GM23338 (cell line): ENCODE measurements at regions not wholly inside any gene's neighbourhood (a gene's known extent, or its start where the extent isn't known, plus 50 kb on each side); places are given as distances from the start of the nearest gene placed in this dataset.

Experiments used
- ATAC-seq: fragments of 200-7000 bp; cut with Tn5 transposase; 3 replicates; pipeline ENCODE4 v1.9.1; 2020
- DNase-seq: peaks from one replicate; pipeline ENCODE4 v3.0.0-alpha.2; 2015; ENCODE audit warnings: low spot score
- H2AFZ ChIP-seq: fragments of 200-600 bp; sonication (generic); 2 replicates; pipeline ENCODE4 v1.8.0; 2016; ENCODE audit warnings: antibody characterized with exemption, mild to moderate bottlenecking, moderate library complexity
- H3F3A ChIP-seq: fragments of 200-600 bp; sonication (generic); replicated peaks from 2 replicates; pipeline ENCODE4 v1.8.0; 2017; ENCODE audit warnings: antibody characterized with exemption, mixed run types, low read depth
- H3K27ac ChIP-seq: fragments of 200-600 bp; sonication (generic); 2 replicates; pipeline ENCODE4 v1.6.1; 2016; ENCODE audit warnings: low read depth
- H3K27me3 ChIP-seq: fragments of 200-600 bp; sonication (generic); 2 replicates; pipeline ENCODE4 v1.8.0; 2016; ENCODE audit warnings: mild to moderate bottlenecking, mixed run types, moderate library complexity; ENCODE audit not compliant: insufficient read depth
- H3K36me3 ChIP-seq: fragments of 200-600 bp; sonication (generic); 2 replicates; pipeline ENCODE4 v1.8.0; 2016; ENCODE audit warnings: mild to moderate bottlenecking; ENCODE audit not compliant: insufficient read depth
- H3K4me1 ChIP-seq: fragments of 200-600 bp; sonication (generic); 2 replicates; pipeline ENCODE4 v1.8.0; 2016; ENCODE audit warnings: mild to moderate bottlenecking, moderate library complexity; ENCODE audit not compliant: insufficient read depth
- H3K4me2 ChIP-seq: fragments of 200-600 bp; sonication (generic); 2 replicates; pipeline ENCODE4 v1.7.1; 2017; ENCODE audit warnings: mixed run types
- H3K4me3 ChIP-seq: fragments of 200-600 bp; sonication (generic); 2 replicates; pipeline ENCODE4 v1.6.1; 2016; ENCODE audit warnings: mixed run types
- H3K79me2 ChIP-seq: fragments of 200-600 bp; sonication (generic); replicated peaks from 2 replicates; pipeline ENCODE4 v1.8.0; 2017; ENCODE audit warnings: mild to moderate bottlenecking; ENCODE audit not compliant: insufficient read depth
- H3K9me2 ChIP-seq: fragments of 200-600 bp; sonication (generic); 2 replicates; pipeline ENCODE4 v1.8.0; 2017; ENCODE audit not compliant: insufficient read depth
- H4K20me1 ChIP-seq: fragments of 200-600 bp; sonication (generic); replicated peaks from 2 replicates; pipeline ENCODE4 v1.8.0; 2017; ENCODE audit warnings: mild to moderate bottlenecking; ENCODE audit not compliant: insufficient read depth
- H3K27ac Mint-ChIP-seq: 2 replicates; pipeline ENCODE4 v1.8.0; 2020; ENCODE audit warnings: inconsistent platforms, mild to moderate bottlenecking, moderate library complexity, mixed read lengths
- H3K27me3 Mint-ChIP-seq: 3 replicates; pipeline ENCODE4 v1.8.0; 2022; ENCODE audit warnings: low read depth, mild to moderate bottlenecking, moderate library complexity, mixed read lengths, inconsistent platforms; ENCODE audit not compliant: insufficient read depth, poor library complexity
- H3K36me3 Mint-ChIP-seq: 3 replicates; pipeline ENCODE4 v1.8.0; 2021; ENCODE audit warnings: low read depth, mild to moderate bottlenecking, inconsistent platforms, moderate library complexity, mixed read lengths
- H3K4me1 Mint-ChIP-seq: 3 replicates; pipeline ENCODE4 v1.8.0; 2020; ENCODE audit warnings: mild to moderate bottlenecking, inconsistent platforms, mixed read lengths
- H3K4me3 Mint-ChIP-seq: 3 replicates; pipeline ENCODE4 v1.8.0; 2021; ENCODE audit warnings: moderate library complexity, mild to moderate bottlenecking, inconsistent platforms, mixed read lengths
- H3K9me3 Mint-ChIP-seq: 3 replicates; pipeline ENCODE4 v1.8.0; 2020; ENCODE audit warnings: moderate library complexity, mild to moderate bottlenecking, inconsistent platforms, mixed read lengths
- CREB1 ChIP-seq: fragments of 250-450 bp; sonication (Bioruptor Pico); IDR thresholded peaks from 2 replicates; pipeline ENCODE4 v1.5.0; 2020; ENCODE audit warnings: low read depth, mild to moderate bottlenecking, moderate library complexity
- ETS1 ChIP-seq: IDR thresholded peaks from 2 replicates; pipeline ENCODE4 v1.6.1; 2016; ENCODE audit warnings: antibody characterized with exemption
- EZH2 ChIP-seq: fragments of 200-600 bp; sonication (generic); IDR thresholded peaks from one replicate; pipeline ENCODE4 v1.8.0; 2017; ENCODE audit warnings: antibody characterized with exemption, mild to moderate bottlenecking, low read depth; ENCODE audit not compliant: unreplicated experiment
- NANOG ChIP-seq: IDR thresholded peaks from 2 replicates; pipeline ENCODE4 v1.6.1; 2016; ENCODE audit warnings: antibody characterized with exemption, borderline replicate concordance
- POLR2AphosphoS5 ChIP-seq: IDR thresholded peaks from 2 replicates; pipeline ENCODE4 v1.6.1; 2016; ENCODE audit warnings: antibody characterized with exemption, low read depth
- REST ChIP-seq: IDR thresholded peaks from one replicate; pipeline ENCODE4 v1.6.1; 2018; ENCODE audit warnings: antibody characterized with exemption; ENCODE audit not compliant: unreplicated experiment
- STAT1 ChIP-seq: IDR thresholded peaks from one replicate; pipeline ENCODE4 v1.6.1; 2016; ENCODE audit warnings: antibody characterized with exemption; ENCODE audit not compliant: unreplicated experiment
- ZNF114 ChIP-seq: fragments of 250-450 bp; sonication (Bioruptor Pico); IDR thresholded peaks from 2 replicates; pipeline ENCODE4 v1.5.0; 2020; ENCODE audit warnings: mild to moderate bottlenecking, moderate library complexity
- ZNF331 ChIP-seq: fragments of 250-450 bp; sonication (Bioruptor Pico); IDR thresholded peaks from 2 replicates; pipeline ENCODE4 v1.5.0; 2020; ENCODE audit warnings: low read depth, mild to moderate bottlenecking, moderate library complexity
- ZNF462 ChIP-seq: fragments of 250-450 bp; sonication (Bioruptor Pico); IDR thresholded peaks from 2 replicates; pipeline ENCODE4 v1.5.0; 2020; ENCODE audit warnings: mild to moderate bottlenecking, moderate library complexity

- no peak overlapping the region for H2AFZ ChIP-seq
- H3K79me2 ChIP-seq: no peaks in the 10 kb centered on the region
- Mint-ChIP-seq H3K27me3 (no peaks in the 10 kb centered on the region), H3K9me3 (no peaks in the 10 kb centered on the region), H3K4me3 (no peak overlapping the region), H3K27ac (no peak overlapping the region), H3K36me3 (no peaks in the 10 kb centered on the region), H3K4me1 (peaks cover 13% of the 10 kb centered on the region; the same call in 2 of the 3 replicates)
- H3K4me1 ChIP-seq: peaks cover 12% of the 10 kb centered on the region
- no peaks in the 10 kb centered on the region for H3K36me3 ChIP-seq
- no peak overlapping the region for H3K4me3 ChIP-seq
- ATAC-seq: no peak
- no peaks in the 10 kb centered on the region for H4K20me1 ChIP-seq
- TF ChIP-seq ZNF331 (CRISPR knock-in tag): no peak
- no peak for TF ChIP-seq CREB1
- H3K27ac ChIP-seq: no peak overlapping the region
- H3F3A ChIP-seq: no peaks in the 10 kb centered on the region
- DNase-seq: no peak
- H3K9me2 ChIP-seq: no peaks in the 10 kb centered on the region
- no peak overlapping the region for H3K4me2 ChIP-seq
- no peaks in the 10 kb centered on the region for H3K27me3 ChIP-seq
Measured at GRCh38 chr3:21914451-21914850, 163.4 kb upstream of the ZNF385D start.

GRCh38 chr3:21919383-21919782 is 168.4 kb upstream of the ZNF385D start:
- no peak overlapping the region for H3K4me3 Mint-ChIP-seq
- no peak overlapping the region for H3K27ac Mint-ChIP-seq
- no peak overlapping the region for H3K4me2 ChIP-seq
- TF ChIP-seq ZNF114 (no peak), POLR2AphosphoS5 (no peak), EZH2 (no peak), REST (no peak), NANOG (no peak), ETS1 (no peak), STAT1 (no peak), ZNF331 (CRISPR knock-in tag) (no peak), CREB1 (no peak), ZNF462 (CRISPR knock-in tag) (no peak)

More at GRCh38 chr3:21919383-21919782, 168.4 kb upstream of the ZNF385D start:
- Histone ChIP-seq H3K36me3 (no peaks in the 10 kb centered on the region), H3K27ac (no peak overlapping the region), H2AFZ (no peak overlapping the region), H3F3A (no peaks in the 10 kb centered on the region), H4K20me1 (no peaks in the 10 kb centered on the region), H3K79me2 (no peaks in the 10 kb centered on the region), H3K4me3 (no peak overlapping the region), H3K27me3 (no peaks in the 10 kb centered on the region), H3K9me2 (no peaks in the 10 kb centered on the region), H3K4me1 (peaks cover 21% of the 10 kb centered on the region)
- H3K27me3 Mint-ChIP-seq: no peaks in the 10 kb centered on the region
- no peak for ATAC-seq
- H3K9me3 Mint-ChIP-seq: no peaks in the 10 kb centered on the region
- H3K36me3 Mint-ChIP-seq: no peaks in the 10 kb centered on the region
- no peak for DNase-seq
- H3K4me1 Mint-ChIP-seq: peaks cover 23% of the 10 kb centered on the region; the same call in 2 of the 3 replicates
